ENCODE measurements at regions not wholly inside any gene's neighbourhood (a gene's known extent, or its start where the extent isn't known, plus 50 kb on each side); places are given as distances from the start of the nearest gene placed in this dataset.
A peak's percentile ranks its signal among the peaks of the same experiment; 100 is the strongest.

GRCh38 chr10:65556006-65556405, 1369.8 kb upstream of the LRRTM3 start:
- TF ChIP-seq CTCF (IDR thresholded peaks at IDR 0.05) = no peak
- no peak for TF ChIP-seq EZH2 (IDR thresholded peaks at IDR 0.05)
- TF ChIP-seq EZH2phosphoT487 (IDR thresholded peaks at IDR 0.05) = no peak
- no peak overlapping the region for H3K4me3 Mint-ChIP-seq

GRCh38 chr10:65559369-65559768, 1366.5 kb upstream of the LRRTM3 start:
- H3K27ac Mint-ChIP-seq = no peak overlapping the region

More at GRCh38 chr10:65556006-65556405, 1369.8 kb upstream of the LRRTM3 start:
- Histone ChIP-seq H3K79me2 (ENCODE audit: low read depth) (no peaks in the 10 kb centered on the region), H3F3A (ENCODE audit: low read depth) (no peaks in the 10 kb centered on the region), H3K36me3 (no peaks in the 10 kb centered on the region), H4K20me1 (ENCODE audit: low read depth) (no peaks in the 10 kb centered on the region), H3K4me1 (no peaks in the 10 kb centered on the region), H3K27ac (no peak overlapping the region), H3K9ac (no peak overlapping the region), H3K4me3 (no peak overlapping the region), H2AFZ (replicated peaks) (no peak overlapping the region), H3K27me3 (no peaks in the 10 kb centered on the region), H3K9me3 (ENCODE audit: low read depth) (no peaks in the 10 kb centered on the region), H3K4me2 (no peak overlapping the region)
- H3K27ac Mint-ChIP-seq = no peak overlapping the region
- no peak for DNase-seq (ENCODE audit: low spot score)
- H3K9me3 Mint-ChIP-seq = no peaks in the 10 kb centered on the region
- H3K27me3 Mint-ChIP-seq (ENCODE audit: insufficient read depth, low read depth) = no peaks in the 10 kb centered on the region
- no peaks in the 10 kb centered on the region for H3K4me1 Mint-ChIP-seq
- no peaks in the 10 kb centered on the region for H3K36me3 Mint-ChIP-seq

GRCh38 chr10:65565246-65565645, 1360.6 kb upstream of the LRRTM3 start:
- H3K79me2 ChIP-seq (ENCODE audit: low read depth) = no peaks in the 10 kb centered on the region
- H3K27me3 ChIP-seq = no peaks in the 10 kb centered on the region
- H3K4me3 Mint-ChIP-seq = no peak overlapping the region
- no peak overlapping the region for H2AFZ ChIP-seq (replicated peaks)
- no peaks in the 10 kb centered on the region for H3K36me3 Mint-ChIP-seq
- H3K4me1 Mint-ChIP-seq = peaks cover 25% of the 10 kb centered on the region
- no peak overlapping the region for H3K4me2 ChIP-seq
- no peak for DNase-seq (ENCODE audit: low spot score)
- no peaks in the 10 kb centered on the region for H3K9me3 ChIP-seq (ENCODE audit: low read depth)
- no peaks in the 10 kb centered on the region for H4K20me1 ChIP-seq (ENCODE audit: low read depth)
- H3K4me1 ChIP-seq = peaks cover 19% of the 10 kb centered on the region
- H3K27me3 Mint-ChIP-seq (ENCODE audit: insufficient read depth, low read depth) = no peaks in the 10 kb centered on the region
- H3K9ac ChIP-seq = no peak overlapping the region
- no peaks in the 10 kb centered on the region for H3F3A ChIP-seq (ENCODE audit: low read depth)
- no peak overlapping the region for H3K4me3 ChIP-seq
- TF ChIP-seq EZH2phosphoT487 (IDR thresholded peaks at IDR 0.05) (no peak), CTCF (IDR thresholded peaks at IDR 0.05) (no peak), EZH2 (IDR thresholded peaks at IDR 0.05) (no peak)
- H3K36me3 ChIP-seq = no peaks in the 10 kb centered on the region
- no peak overlapping the region for H3K27ac Mint-ChIP-seq
- no peaks in the 10 kb centered on the region for H3K9me3 Mint-ChIP-seq
- no peak overlapping the region for H3K27ac ChIP-seq

More at GRCh38 chr10:65559369-65559768, 1366.5 kb upstream of the LRRTM3 start:
- Histone ChIP-seq H3K9me3 (ENCODE audit: low read depth) (no peaks in the 10 kb centered on the region), H3K27ac (no peak overlapping the region), H3K4me2 (no peak overlapping the region), H3F3A (ENCODE audit: low read depth) (no peaks in the 10 kb centered on the region), H2AFZ (replicated peaks) (peak overlapping the region; percentile 79), H3K9ac (no peak overlapping the region), H3K79me2 (ENCODE audit: low read depth) (no peaks in the 10 kb centered on the region), H4K20me1 (ENCODE audit: low read depth) (no peaks in the 10 kb centered on the region), H3K4me1 (no peaks in the 10 kb centered on the region), H3K27me3 (no peaks in the 10 kb centered on the region), H3K4me3 (no peak overlapping the region), H3K36me3 (no peaks in the 10 kb centered on the region)
- Mint-ChIP-seq H3K9me3 (no peaks in the 10 kb centered on the region), H3K4me1 (no peaks in the 10 kb centered on the region), H3K27me3 (ENCODE audit: insufficient read depth, low read depth) (no peaks in the 10 kb centered on the region), H3K36me3 (no peaks in the 10 kb centered on the region), H3K4me3 (no peak overlapping the region)
- DNase-seq (ENCODE audit: low spot score) = no peak
- TF ChIP-seq CTCF (IDR thresholded peaks at IDR 0.05) (no peak), EZH2phosphoT487 (IDR thresholded peaks at IDR 0.05) (no peak)

Data from neural progenitor cell (in vitro differentiated cells).